Breast epithelium (tissue), 4 donors: ENCODE measurements at regions not wholly inside any gene's neighbourhood (a gene's known extent, or its start where the extent isn't known, plus 50 kb on each side); places are given as distances from the start of the nearest gene placed in this dataset.

ENCODE experiments used
- DNase-seq, 2 donors: peaks; one replicate each; pipeline ENCODE4 v3.0.0-alpha.2; 2019; ENCODE audit warnings: low spot score in 2 of 2
- H3K27ac ChIP-seq, 2 donors: fragments of 200-600 bp; sonication (generic) in 1 of 2; one replicate each; pipeline ENCODE4 v1.5.1; 2016 to 2019; ENCODE audit warnings: mild to moderate bottlenecking in 1 of 2
- H3K27me3 ChIP-seq, 2 donors: fragments of 200-600 bp; sonication (generic) in 1 of 2; one replicate each; pipeline versions ENCODE4 v1.5.1 to v1.6.0; 2017 to 2019; ENCODE audit warnings: control low read depth in 1 of 2, mild to moderate bottlenecking in 1 of 2
- H3K36me3 ChIP-seq: fragments of 200-600 bp; one replicate; pipeline ENCODE4 v1.5.1; 2019
- H3K4me1 ChIP-seq, 2 donors: fragments of 200-600 bp; sonication (generic); one replicate each; pipeline ENCODE4 v1.5.1; 2016 to 2019; ENCODE audit warnings: control low read depth in 1 of 2
- H3K4me3 ChIP-seq, 3 donors: fragments of 200-600 bp; sonication (generic); 1 replicate in 2 of 3; 2 replicates in 1 of 3; pipeline ENCODE4 v1.5.1; 2016 to 2019; ENCODE audit warnings: mild to moderate bottlenecking in 3 of 3, moderate library complexity in 2 of 3
- H3K9me3 ChIP-seq, 2 donors: fragments of 200-600 bp; sonication (generic) in 1 of 2; one replicate each; pipeline ENCODE4 v1.5.1; 2016 to 2019; ENCODE audit warnings: control low read depth in 1 of 2
- POLR2A ChIP-seq: fragments of 450-650 bp; IDR thresholded peaks from one replicate; pipeline ENCODE4 v1.6.1; 2016; ENCODE audit warnings: antibody characterized with exemption, mild to moderate bottlenecking, moderate library complexity
- POLR2AphosphoS5 ChIP-seq, 3 donors: sonication (generic); formaldehyde crosslinking; IDR thresholded peaks; one replicate each; pipeline ENCODE4 v1.6.1; 2017; ENCODE audit warnings: antibody characterized with exemption in 3 of 3
- intact Hi-C: fragments of 100-400 bp; cut with DNase I; formaldehyde crosslinking; loops from one replicate; pipeline ENCODE4 v1.15.1; 2023; ENCODE audit warnings: low total_unique reads
- TF ChIP-seq, protein P1 (sequence below), 3 donors: fragments of 450-650 bp; IDR thresholded peaks; one replicate each; pipeline ENCODE4 v1.5.1; 2016 to 2017; ENCODE audit warnings: antibody characterized with exemption in 3 of 3, mild to moderate bottlenecking in 3 of 3, moderate library complexity in 3 of 3

DNA sequence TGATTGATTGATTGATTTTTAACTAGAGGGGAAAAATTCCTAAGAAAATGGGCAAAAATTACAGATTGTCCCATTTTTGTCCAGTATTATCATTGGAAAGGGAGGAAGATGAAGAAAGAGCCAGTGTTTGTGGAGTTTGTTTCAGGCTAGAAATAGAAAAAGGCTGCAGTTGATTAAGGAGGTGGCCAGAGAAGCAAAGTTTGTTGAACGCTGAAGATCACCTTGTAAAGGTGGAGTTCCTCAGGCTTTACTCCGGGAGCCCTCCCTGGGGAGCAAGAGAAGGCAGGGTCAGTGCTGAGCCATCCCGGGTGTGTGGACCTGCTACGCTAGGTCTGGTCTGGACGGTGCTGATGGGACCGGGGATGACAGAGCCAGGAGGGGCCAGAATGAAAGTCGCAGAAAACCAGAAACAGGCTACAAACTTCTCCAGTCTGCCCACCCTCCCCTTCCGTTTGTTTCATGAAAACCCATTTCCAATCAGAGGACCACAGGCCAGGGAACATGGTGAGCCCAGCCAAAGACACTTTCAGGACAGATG lies 222.6 kb upstream of the FOXF1 start:
- DNase-seq: no peak
- H3K36me3 ChIP-seq: no peaks in the 10 kb centered on the region
- H3K4me3 ChIP-seq: no peak overlapping the region
- TF ChIP-seq POLR2A (no peak), POLR2AphosphoS5 (IDR thresholded peaks at IDR 0.05) (no peak)
- TF ChIP-seq, protein P1, sequence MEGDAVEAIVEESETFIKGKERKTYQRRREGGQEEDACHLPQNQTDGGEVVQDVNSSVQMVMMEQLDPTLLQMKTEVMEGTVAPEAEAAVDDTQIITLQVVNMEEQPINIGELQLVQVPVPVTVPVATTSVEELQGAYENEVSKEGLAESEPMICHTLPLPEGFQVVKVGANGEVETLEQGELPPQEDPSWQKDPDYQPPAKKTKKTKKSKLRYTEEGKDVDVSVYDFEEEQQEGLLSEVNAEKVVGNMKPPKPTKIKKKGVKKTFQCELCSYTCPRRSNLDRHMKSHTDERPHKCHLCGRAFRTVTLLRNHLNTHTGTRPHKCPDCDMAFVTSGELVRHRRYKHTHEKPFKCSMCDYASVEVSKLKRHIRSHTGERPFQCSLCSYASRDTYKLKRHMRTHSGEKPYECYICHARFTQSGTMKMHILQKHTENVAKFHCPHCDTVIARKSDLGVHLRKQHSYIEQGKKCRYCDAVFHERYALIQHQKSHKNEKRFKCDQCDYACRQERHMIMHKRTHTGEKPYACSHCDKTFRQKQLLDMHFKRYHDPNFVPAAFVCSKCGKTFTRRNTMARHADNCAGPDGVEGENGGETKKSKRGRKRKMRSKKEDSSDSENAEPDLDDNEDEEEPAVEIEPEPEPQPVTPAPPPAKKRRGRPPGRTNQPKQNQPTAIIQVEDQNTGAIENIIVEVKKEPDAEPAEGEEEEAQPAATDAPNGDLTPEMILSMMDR (IDR thresholded peaks at IDR 0.05): no peak
- H3K27ac ChIP-seq: no peak overlapping the region
- intact Hi-C loops: no loop called here
- H3K27me3 ChIP-seq: peaks cover 5 to 92% of the 10 kb centered on the region in 2 donors
- no peaks in the 10 kb centered on the region for H3K9me3 ChIP-seq
- no peaks in the 10 kb centered on the region for H3K4me1 ChIP-seq

DNA sequence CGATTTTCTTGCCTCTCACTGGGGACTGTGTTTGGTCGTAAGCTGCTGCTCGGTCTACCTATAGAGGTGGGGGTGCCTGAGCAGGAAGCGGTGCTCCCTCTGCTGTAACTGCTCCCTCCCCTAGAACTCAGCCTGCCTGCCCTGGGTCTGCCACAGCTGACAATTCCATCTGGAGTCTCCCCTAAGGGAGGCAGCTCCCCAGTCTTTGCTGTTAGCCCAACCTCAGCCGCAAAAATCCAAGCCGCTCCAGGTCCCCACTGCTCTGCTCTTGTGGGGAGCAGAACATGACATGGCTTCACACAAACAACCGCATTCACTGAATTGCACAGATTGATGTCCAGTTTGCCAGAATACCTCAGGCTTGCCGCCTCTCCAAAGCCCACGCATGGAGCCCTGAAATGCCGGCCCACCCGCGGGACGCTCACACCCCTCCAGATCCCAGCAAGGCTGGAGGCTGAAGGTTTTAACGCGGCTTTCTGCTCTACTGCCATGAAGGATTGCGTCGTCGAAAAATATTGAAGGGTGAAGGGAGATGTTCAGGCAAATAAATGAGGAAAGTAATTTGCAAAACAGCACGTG lies 221.5 kb upstream of the FOXF1 start:
- Histone ChIP-seq H3K36me3 (no peaks in the 10 kb centered on the region), H3K9me3 (no peaks in the 10 kb centered on the region), H3K4me3 (no peak overlapping the region), H3K27me3 (peaks cover 5 to 95% of the 10 kb centered on the region in 2 donors), H3K4me1 (no peaks in the 10 kb centered on the region), H3K27ac (no peak overlapping the region)
- intact Hi-C loops: no loop called here
- DNase-seq: no peak
- no peak for TF ChIP-seq POLR2AphosphoS5 (IDR thresholded peaks at IDR 0.05)
- TF ChIP-seq POLR2A: no peak
- TF ChIP-seq, protein P1 (IDR thresholded peaks at IDR 0.05): no peak

DNA sequence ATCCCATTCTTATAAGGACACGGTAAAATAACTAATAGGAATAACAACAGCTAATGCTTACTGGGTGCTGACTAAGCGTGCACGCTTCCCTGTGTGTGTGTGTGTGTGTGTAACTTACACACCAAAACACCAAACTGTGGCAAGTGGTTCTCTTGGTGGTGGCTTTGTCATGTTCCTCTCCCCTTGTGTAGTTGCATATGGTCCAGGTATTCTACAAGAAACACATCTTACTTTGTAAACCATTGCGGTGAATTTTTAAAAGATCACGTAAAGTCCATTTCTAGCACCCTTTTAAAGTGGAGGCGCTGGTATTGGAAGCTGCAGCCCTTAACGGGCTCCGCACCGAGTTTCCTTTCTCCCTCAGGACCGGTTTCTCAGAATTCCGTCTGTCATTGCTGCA lies 221.0 kb upstream of the FOXF1 start:
- intact Hi-C loops: no loop called here
- DNase-seq: no peak
- Histone ChIP-seq H3K27ac (no peak overlapping the region), H3K4me1 (no peaks in the 10 kb centered on the region), H3K4me3 (no peak overlapping the region), H3K9me3 (no peaks in the 10 kb centered on the region), H3K36me3 (no peaks in the 10 kb centered on the region), H3K27me3 (peaks cover 5 to 97% of the 10 kb centered on the region in 2 donors)
- TF ChIP-seq, protein P1 (IDR thresholded peaks at IDR 0.05): no peak
- TF ChIP-seq POLR2A (no peak), POLR2AphosphoS5 (IDR thresholded peaks at IDR 0.05) (no peak)

DNA sequence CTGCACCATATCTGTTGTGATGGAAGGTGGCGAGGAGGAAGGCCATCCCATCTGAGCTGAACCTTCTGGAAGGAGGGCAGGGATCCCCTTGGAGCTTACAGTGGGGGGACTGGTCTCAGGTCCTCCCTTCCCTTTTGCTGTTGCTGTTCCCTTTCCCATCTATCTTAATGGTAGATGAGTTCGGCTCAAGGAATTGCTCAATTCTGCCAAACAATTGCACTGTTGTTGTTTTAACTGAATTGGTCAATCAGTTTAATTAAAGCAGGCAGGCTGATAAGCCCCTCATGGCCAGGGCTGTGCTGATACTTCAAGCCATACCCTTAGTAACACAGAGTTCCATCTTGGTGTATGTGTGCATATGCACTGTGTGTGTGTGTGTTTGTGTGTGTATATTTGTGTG lies 220.4 kb upstream of the FOXF1 start:
- Histone ChIP-seq H3K27me3 (peaks cover 5 to 99% of the 10 kb centered on the region in 2 donors), H3K27ac (no peak overlapping the region), H3K9me3 (no peaks in the 10 kb centered on the region), H3K4me1 (no peaks in the 10 kb centered on the region), H3K36me3 (no peaks in the 10 kb centered on the region), H3K4me3 (no peak overlapping the region)
- intact Hi-C loops: no loop called here
- DNase-seq: no peak
- TF ChIP-seq POLR2A (no peak), POLR2AphosphoS5 (IDR thresholded peaks at IDR 0.05) (no peak)
- TF ChIP-seq, protein P1 (IDR thresholded peaks at IDR 0.05): no peak

DNA sequence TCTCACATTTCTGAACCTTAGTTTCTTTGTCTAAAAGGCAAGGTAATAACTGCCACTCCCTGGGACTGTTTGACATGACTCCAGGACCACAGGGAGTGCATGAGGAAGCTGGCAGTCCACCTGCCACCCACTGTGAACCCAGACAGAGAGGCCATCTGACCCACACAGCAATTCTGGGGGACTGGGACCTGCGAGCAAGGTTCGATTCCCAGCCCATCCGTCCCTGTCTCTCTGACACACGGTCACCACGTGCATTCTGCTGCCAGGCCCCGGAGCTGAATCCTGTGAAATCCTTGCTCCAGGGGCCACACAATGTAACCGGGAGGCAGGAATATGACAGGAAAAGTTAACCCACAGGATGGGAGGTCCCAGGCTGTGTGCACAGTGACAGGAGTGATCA lies 218.8 kb upstream of the FOXF1 start:
- no peak for DNase-seq
- no peak overlapping the region for H3K4me3 ChIP-seq
- TF ChIP-seq POLR2AphosphoS5 (IDR thresholded peaks at IDR 0.05): no peak
- TF ChIP-seq, protein P1 (IDR thresholded peaks at IDR 0.05): no peak

More for the DNA sequence above, 218.8 kb upstream of the FOXF1 start:
- intact Hi-C loops: no loop called here
- Histone ChIP-seq H3K36me3 (no peaks in the 10 kb centered on the region), H3K4me1 (no peaks in the 10 kb centered on the region), H3K9me3 (no peaks in the 10 kb centered on the region), H3K27me3 (peaks cover 5 to 99% of the 10 kb centered on the region in 2 donors), H3K27ac (no peak overlapping the region)
